ENCODE measurements at regions not wholly inside any gene's neighbourhood (a gene's known extent, or its start where the extent isn't known, plus 50 kb on each side); places are given as distances from the start of the nearest gene placed in this dataset.
"Not testable (repeated sequence)": the region's sequence is repeated elsewhere in the genome, so short reads cannot be mapped to it uniquely, and the experiment has no call there.

DNA sequence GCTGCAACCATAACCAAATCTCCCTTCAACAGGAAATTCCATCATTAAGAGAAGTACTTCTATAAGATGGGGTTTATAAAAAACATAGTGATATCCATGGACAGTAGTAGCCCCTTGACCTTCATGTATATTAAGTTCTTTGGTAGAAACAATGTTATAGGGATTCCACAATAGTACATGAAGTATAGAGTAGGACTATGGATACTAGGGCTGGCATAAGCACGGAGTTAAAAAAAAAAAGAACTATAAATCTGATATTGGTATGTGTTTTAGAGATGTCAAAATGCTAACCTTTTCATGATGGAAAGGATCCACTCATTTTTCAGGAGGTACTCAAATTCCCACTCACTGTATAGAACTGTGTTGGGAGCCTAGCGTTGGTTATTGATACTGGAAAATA is 337.6 kb downstream of the FGF10 start:
- Histone ChIP-seq H3K36me3 (ENCODE audit: control insufficient read depth, insufficient read depth, low read length) (no peaks in the 10 kb centered on the region), H3K4me1 (ENCODE audit: control insufficient read depth, insufficient read depth, low read length, poor library complexity, severe bottlenecking) (no peaks in the 10 kb centered on the region), H3K27ac (ENCODE audit: low read depth, low read length, severe bottlenecking) (no peak overlapping the region), H3K4me3 (ENCODE audit: extremely low read depth, insufficient read depth, low read length, poor library complexity, severe bottlenecking) (no peak overlapping the region), H3K9me3 (ENCODE audit: control insufficient read depth, low read length) (no peaks in the 10 kb centered on the region)
- 60 to 100% methylated on average over 1 of the region's 2 CpGs for WGBS, 2 experiments (ENCODE audit: insufficient coverage in 2 of 2)

DNA sequence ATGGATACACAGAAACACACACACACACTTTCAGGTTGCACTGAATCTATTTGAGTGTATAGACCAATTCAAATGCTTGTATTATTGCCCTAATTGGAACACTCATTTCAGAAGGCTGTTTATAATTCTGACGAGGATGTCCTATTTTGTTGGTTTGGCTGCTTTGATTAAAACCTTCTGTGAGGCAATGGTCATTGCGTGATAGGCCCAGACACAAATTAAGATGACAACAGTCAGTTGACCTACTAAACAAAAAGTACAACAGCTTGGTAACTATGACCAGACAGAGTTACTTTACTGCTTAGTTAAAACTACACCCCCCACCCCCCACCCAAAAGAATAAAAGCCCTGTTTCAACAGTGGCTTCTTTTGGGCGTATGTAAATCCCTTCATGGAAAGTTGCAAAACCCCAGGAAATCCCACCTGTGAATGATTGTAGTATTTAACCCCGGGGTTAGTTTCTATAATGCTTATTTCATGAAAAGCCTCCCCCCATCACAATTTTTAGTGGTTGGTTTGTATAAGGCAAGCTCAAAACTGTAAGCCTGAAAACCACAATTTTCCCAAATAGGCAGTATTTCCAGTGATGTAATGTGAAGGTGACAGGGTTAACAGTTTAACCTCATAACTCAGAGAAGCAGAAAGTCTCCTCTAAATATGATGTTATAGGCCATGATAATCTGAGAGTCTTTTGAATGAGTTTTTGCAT is 340.8 kb downstream of the FGF10 start:
- Histone ChIP-seq H3K36me3 (ENCODE audit: control insufficient read depth, insufficient read depth, low read length) (no peaks in the 10 kb centered on the region), H3K9me3 (ENCODE audit: control insufficient read depth, low read length) (no peaks in the 10 kb centered on the region), H3K4me1 (ENCODE audit: control insufficient read depth, insufficient read depth, low read length, poor library complexity, severe bottlenecking) (no peaks in the 10 kb centered on the region), H3K4me3 (ENCODE audit: extremely low read depth, insufficient read depth, low read length, poor library complexity, severe bottlenecking) (no peak overlapping the region), H3K27ac (ENCODE audit: low read depth, low read length, severe bottlenecking) (no peak overlapping the region)
- 92 to 100% methylated on average over 1 to 2 of the region's 4 CpGs for WGBS, 2 experiments (ENCODE audit: insufficient coverage in 2 of 2)

DNA sequence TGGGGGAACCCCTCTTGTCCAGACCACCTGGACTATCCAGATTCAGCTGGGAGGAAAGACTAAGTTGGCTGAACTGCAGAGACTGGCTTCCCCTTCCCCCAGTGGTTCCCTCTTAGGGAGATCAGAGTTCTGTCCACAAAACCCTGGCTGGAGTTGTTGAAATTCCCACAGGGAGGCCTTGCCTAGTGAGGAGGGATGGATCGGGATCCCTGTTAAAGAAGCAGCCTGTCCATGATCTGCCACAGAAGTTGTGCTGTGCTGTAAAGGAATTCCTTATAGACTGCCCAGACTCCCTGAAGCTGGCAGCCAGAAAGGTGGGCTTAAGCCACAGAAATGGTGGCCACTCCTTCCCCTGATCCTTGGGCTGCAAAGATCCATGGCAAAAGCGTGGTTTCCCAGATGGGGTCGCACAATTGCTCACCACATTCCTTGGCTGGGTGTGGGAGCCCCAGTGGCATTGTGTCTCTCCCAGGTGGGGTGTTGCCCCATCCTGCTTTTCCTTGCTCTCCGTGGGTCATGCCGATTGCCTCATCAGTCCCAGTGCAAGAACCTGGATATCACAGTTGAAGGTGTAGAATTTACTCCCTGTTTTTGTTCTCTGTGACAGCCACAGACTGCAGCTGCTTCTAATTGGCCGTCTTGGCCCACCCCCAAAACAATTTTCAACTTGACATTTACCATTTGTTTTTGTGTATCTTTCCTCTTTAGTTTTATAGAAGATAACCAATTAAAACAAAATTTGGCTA is 342.4 kb downstream of the FGF10 start:
- H3K4me1 ChIP-seq (ENCODE audit: control insufficient read depth, insufficient read depth, low read length, poor library complexity, severe bottlenecking), result no peaks in the 10 kb centered on the region
- no peak overlapping the region for H3K4me3 ChIP-seq (ENCODE audit: extremely low read depth, insufficient read depth, low read length, poor library complexity, severe bottlenecking)
- no peak overlapping the region for H3K27ac ChIP-seq (ENCODE audit: low read depth, low read length, severe bottlenecking)
- H3K9me3 ChIP-seq (ENCODE audit: control insufficient read depth, low read length), result no peaks in the 10 kb centered on the region
- no peaks in the 10 kb centered on the region for H3K36me3 ChIP-seq (ENCODE audit: control insufficient read depth, insufficient read depth, low read length)
- WGBS, 2 experiments (ENCODE audit: insufficient coverage in 2 of 2), result 83 to 95% methylated on average over 4 of the region's 6 CpGs

DNA sequence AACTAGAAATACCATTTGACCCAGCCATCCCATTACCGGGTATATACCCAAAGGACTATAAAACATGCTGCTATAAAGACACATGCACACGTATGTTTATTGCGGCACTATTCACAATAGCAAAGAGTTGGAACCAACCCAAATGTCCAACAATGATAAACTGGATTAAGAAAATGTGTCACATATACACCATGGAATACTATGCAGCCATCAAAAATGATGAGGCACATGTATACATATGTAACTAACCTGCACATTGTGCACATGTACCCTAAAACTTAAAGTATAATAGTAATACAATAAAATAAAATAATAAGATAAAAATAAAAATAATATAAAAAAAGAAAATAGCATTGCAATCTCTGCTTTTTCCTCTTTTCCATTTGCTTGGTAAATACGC is 344.7 kb downstream of the FGF10 start:
- not testable (repeated sequence) for H3K27ac ChIP-seq (ENCODE audit: low read depth, low read length, severe bottlenecking); H3K4me3 ChIP-seq (ENCODE audit: extremely low read depth, insufficient read depth, low read length, poor library complexity, severe bottlenecking); H3K9me3 ChIP-seq (ENCODE audit: control insufficient read depth, low read length); H3K36me3 ChIP-seq (ENCODE audit: control insufficient read depth, insufficient read depth, low read length); H3K4me1 ChIP-seq (ENCODE audit: control insufficient read depth, insufficient read depth, low read length, poor library complexity, severe bottlenecking)
- 60% methylated on average over 1 of the region's 4 CpGs; no CpG with 5 or more reads in 1 of the 2 experiments for WGBS, 2 experiments (ENCODE audit: insufficient coverage in 2 of 2)

DNA sequence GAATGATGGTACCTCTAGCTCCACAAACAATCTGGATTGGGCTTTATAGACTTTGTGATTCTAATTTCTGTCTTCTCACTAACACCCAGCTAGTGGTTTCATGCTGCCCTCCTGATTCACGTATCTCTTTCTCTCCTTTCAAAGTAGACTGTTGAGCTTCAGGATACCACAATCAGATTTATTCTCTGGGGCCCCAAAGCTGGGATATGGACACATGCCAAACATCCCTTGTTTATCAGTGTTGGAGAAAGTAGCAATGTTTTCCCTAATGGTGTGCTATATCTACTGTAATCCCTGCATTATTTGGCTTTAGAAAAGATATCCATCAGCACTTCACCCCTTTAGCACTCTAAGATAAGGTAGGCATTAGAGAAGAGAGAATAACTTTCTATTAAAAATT is 361.0 kb downstream of the FGF10 start:
- Histone ChIP-seq H3K36me3 (ENCODE audit: control insufficient read depth, insufficient read depth, low read length) (no peaks in the 10 kb centered on the region), H3K4me3 (ENCODE audit: extremely low read depth, insufficient read depth, low read length, poor library complexity, severe bottlenecking) (no peak overlapping the region), H3K4me1 (ENCODE audit: control insufficient read depth, insufficient read depth, low read length, poor library complexity, severe bottlenecking) (no peaks in the 10 kb centered on the region), H3K9me3 (ENCODE audit: control insufficient read depth, low read length) (no peaks in the 10 kb centered on the region), H3K27ac (ENCODE audit: low read depth, low read length, severe bottlenecking) (no peak overlapping the region)
- 63 to 83% methylated on average over 1 of the region's 1 CpG for WGBS, 2 experiments (ENCODE audit: insufficient coverage in 2 of 2)

DNA sequence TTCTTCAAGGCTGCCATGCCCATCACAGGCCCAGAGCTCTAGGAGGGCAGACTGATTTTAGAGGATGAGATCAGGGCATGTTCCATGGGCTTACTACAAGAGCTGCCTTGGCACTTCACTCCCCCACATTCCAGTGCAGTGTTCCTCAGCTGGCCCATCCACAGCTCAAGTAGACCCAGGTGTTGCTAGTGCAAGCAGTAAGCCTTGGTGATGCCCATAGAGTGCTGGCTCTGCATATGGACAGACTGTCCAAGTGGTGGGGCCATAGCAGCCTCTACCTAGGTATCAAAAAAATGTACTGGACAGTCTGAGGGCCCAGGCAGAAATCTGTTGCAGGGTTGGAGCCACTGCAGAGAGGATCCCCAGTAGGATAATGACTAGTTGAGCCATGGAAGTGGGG is 366.6 kb downstream of the FGF10 start:
- Histone ChIP-seq H3K4me3 (ENCODE audit: extremely low read depth, insufficient read depth, low read length, poor library complexity, severe bottlenecking) (no peak overlapping the region), H3K9me3 (ENCODE audit: control insufficient read depth, low read length) (no peaks in the 10 kb centered on the region), H3K4me1 (ENCODE audit: control insufficient read depth, insufficient read depth, low read length, poor library complexity, severe bottlenecking) (no peaks in the 10 kb centered on the region), H3K27ac (ENCODE audit: low read depth, low read length, severe bottlenecking) (no peak overlapping the region), H3K36me3 (ENCODE audit: control insufficient read depth, insufficient read depth, low read length) (no peaks in the 10 kb centered on the region)

DNA sequence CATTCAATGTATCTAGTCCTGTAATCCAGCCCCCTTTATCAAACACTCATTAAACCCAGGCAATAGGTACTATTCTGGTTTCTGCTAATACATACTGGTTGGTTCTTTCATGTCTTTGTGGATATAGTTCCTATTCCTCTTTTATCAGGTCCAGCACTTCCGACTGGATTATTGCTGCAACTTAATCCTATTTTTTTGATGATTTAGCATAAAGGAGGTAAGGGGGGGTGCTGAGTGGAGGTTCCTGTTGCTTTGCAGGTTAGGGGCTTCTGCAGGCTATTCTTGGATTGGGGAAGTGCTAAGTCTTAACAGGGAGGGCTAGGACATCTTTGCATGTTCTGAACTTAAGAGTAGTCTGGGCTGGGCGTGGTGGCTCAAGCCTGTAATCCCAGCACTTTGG is 377.7 kb downstream of the FGF10 start:
- no peaks in the 10 kb centered on the region for H3K36me3 ChIP-seq (ENCODE audit: control insufficient read depth, insufficient read depth, low read length)
- H3K4me3 ChIP-seq (ENCODE audit: extremely low read depth, insufficient read depth, low read length, poor library complexity, severe bottlenecking), result no peak overlapping the region

DNA sequence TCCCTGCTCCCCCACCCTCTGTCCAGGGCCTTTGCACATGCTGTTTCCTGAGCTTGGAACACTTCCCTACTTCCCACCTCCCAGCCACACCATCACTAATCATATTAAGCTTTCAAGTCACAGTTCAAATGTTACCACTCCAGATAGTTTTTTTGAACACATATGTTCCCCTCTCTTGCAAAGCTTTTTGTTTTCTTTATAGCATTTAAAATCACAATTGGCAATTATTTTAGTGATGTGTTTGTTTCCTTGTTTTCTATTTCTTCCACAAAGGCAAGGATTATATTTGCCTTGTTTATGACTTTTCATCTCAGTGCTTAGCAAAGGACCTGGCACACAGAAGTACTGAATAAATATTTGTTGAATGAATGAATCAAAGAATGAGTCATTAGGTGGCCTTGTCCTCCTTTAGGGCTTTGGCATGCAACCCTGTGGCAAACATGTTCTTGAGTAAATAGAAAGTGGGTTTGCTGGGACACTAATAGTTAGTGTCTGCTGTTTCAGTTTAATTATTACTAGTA is 386.8 kb downstream of the FGF10 start:
- no peaks in the 10 kb centered on the region for H3K36me3 ChIP-seq (ENCODE audit: control insufficient read depth, insufficient read depth, low read length)
- H3K4me3 ChIP-seq (ENCODE audit: extremely low read depth, insufficient read depth, low read length, poor library complexity, severe bottlenecking), result no peak overlapping the region
- H3K9me3 ChIP-seq (ENCODE audit: control insufficient read depth, low read length), result no peaks in the 10 kb centered on the region
- H3K27ac ChIP-seq (ENCODE audit: low read depth, low read length, severe bottlenecking), result no peak overlapping the region
- H3K4me1 ChIP-seq (ENCODE audit: control insufficient read depth, insufficient read depth, low read length, poor library complexity, severe bottlenecking), result no peaks in the 10 kb centered on the region

More for the DNA sequence above, 377.7 kb downstream of the FGF10 start:
- H3K27ac ChIP-seq (ENCODE audit: low read depth, low read length, severe bottlenecking), result no peak overlapping the region
- no peaks in the 10 kb centered on the region for H3K9me3 ChIP-seq (ENCODE audit: control insufficient read depth, low read length)
- WGBS, 2 experiments (ENCODE audit: insufficient coverage in 2 of 2), result 86 to 88% methylated on average over 1 of the region's 2 CpGs
- H3K4me1 ChIP-seq (ENCODE audit: control insufficient read depth, insufficient read depth, low read length, poor library complexity, severe bottlenecking), result no peaks in the 10 kb centered on the region

DNA sequence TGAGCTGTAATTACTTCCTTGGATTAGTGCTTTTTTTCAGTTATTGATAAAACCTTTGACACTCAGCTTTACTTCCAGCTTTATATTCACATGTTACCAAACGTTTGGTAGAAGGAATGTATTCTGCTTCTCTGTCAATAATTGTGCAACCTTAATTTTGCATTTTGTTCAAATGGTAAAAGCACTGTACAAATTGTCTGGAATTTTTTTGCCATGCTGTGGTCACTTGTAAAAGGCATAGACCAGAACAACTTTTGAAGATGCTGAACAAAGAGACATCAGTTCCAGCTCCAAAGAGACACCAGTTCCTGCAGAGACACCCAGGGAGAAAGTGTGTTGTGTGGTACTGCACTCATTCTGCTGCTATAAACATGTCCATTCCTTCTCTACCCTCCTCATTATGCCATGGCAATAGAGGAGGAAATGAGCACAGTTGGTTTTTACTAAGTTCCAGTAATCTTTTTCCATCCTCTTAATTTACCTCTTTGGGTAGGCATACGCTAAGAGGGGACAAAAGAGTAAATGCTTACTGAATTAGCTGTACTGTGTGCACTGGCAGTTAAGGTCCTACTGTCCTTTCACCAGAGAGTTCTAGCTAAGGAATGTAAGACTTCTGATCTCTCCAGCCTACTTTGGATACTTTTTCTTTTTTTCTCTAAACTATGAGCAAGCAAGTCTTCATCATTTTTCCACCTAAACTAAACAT is 387.4 kb downstream of the FGF10 start:
- no peaks in the 10 kb centered on the region for H3K4me1 ChIP-seq (ENCODE audit: control insufficient read depth, insufficient read depth, low read length, poor library complexity, severe bottlenecking)
- H3K36me3 ChIP-seq (ENCODE audit: control insufficient read depth, insufficient read depth, low read length), result no peaks in the 10 kb centered on the region
- no peak overlapping the region for H3K27ac ChIP-seq (ENCODE audit: low read depth, low read length, severe bottlenecking)
- no peak overlapping the region for H3K4me3 ChIP-seq (ENCODE audit: extremely low read depth, insufficient read depth, low read length, poor library complexity, severe bottlenecking)
- WGBS, 2 experiments (ENCODE audit: insufficient coverage in 2 of 2), result no CpG with 5 or more reads among the region's 2 CpGs
- no peaks in the 10 kb centered on the region for H3K9me3 ChIP-seq (ENCODE audit: control insufficient read depth, low read length)

DNA sequence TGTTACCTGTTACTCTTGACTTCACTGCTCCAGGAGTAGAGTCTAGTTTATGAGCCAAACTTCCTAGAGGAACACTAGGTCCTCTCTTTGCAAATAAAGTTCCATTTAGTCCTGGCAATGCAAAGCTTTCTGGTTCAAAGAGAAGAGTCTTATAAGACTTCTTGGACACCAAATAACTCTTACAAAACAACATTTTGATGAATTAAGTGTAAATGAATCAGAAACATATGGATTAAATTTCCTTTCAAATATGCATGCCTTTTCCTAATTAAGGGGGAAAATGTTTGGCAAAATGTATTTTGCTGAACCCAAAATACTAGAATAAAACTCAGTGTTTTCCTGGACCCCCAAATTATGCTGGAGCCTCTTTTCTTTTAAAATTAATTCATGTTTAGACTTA is 388.0 kb downstream of the FGF10 start:
- Histone ChIP-seq H3K27ac (ENCODE audit: low read depth, low read length, severe bottlenecking) (no peak overlapping the region), H3K4me3 (ENCODE audit: extremely low read depth, insufficient read depth, low read length, poor library complexity, severe bottlenecking) (no peak overlapping the region), H3K36me3 (ENCODE audit: control insufficient read depth, insufficient read depth, low read length) (no peaks in the 10 kb centered on the region), H3K4me1 (ENCODE audit: control insufficient read depth, insufficient read depth, low read length, poor library complexity, severe bottlenecking) (no peaks in the 10 kb centered on the region), H3K9me3 (ENCODE audit: control insufficient read depth, low read length) (no peaks in the 10 kb centered on the region)
